Right ventricle myocardium inferior (tissue), 1 donor: ENCODE measurements at regions not wholly inside any gene's neighbourhood (a gene's known extent, or its start where the extent isn't known, plus 50 kb on each side); places are given as distances from the start of the nearest gene placed in this dataset.

Experiments used
- ATAC-seq: fragments of 200-7000 bp; cut with Tn5 transposase; one replicate; pipeline ENCODE4 v1.9.1; 2020; ENCODE audit warnings: mild to moderate bottlenecking, moderate library complexity
- DNase-seq: peaks from one replicate; pipeline ENCODE4 v3.0.0; 2021; ENCODE audit errors: missing footprints
- intact Hi-C: fragments of 100-400 bp; cut with DNase I; formaldehyde crosslinking; loops from one replicate; pipeline ENCODE4 v1.11.0; 2022
- donor health status: DM: no; HTN: yes; CAD: no; lungs with severe emphysema.

GRCh38 chr11:44507896-44508445 lies 57.5 kb upstream of the CD82 start:
- DNase-seq (no peak), ATAC-seq (no peak)
- intact Hi-C loops: no loop called here

- DNase-seq (no peak), ATAC-seq (no peak)
- intact Hi-C loops: no loop called here
Measured at GRCh38 chr11:44509296-44509695, 56.2 kb upstream of the CD82 start.

GRCh38 chr11:44510372-44510771 lies 55.1 kb upstream of the CD82 start:
- ATAC-seq: no peak
- intact Hi-C loops: no loop called here
- DNase-seq: no peak

GRCh38 chr11:44512818-44513217 lies 52.6 kb upstream of the CD82 start:
- intact Hi-C loops: no loop called here
- ATAC-seq: no peak
- no peak for DNase-seq

- DNase-seq (no peak), ATAC-seq (no peak)
- intact Hi-C loops: no loop called here
Measured at GRCh38 chr11:44515048-44515447, 50.4 kb upstream of the CD82 start.
